H1 (cell line): ENCODE measurements at regions not wholly inside any gene's neighbourhood (a gene's known extent, or its start where the extent isn't known, plus 50 kb on each side); places are given as distances from the start of the nearest gene placed in this dataset.

ENCODE experiments used
- CTCF ChIA-PET: fragments of 300-600 bp; sonication (Branson Sonifier 250); formaldehyde crosslinking; loops from one replicate; lab custom pipeline; 2021; ENCODE audit not compliant: partially characterized antibody; lab: Charles Lee
- POLR2A ChIA-PET: fragments of 300-600 bp; sonication (Branson Sonifier 250); formaldehyde crosslinking; loops from one replicate; lab custom pipeline; 2021; ENCODE audit warnings: inconsistent platforms; ENCODE audit not compliant: partially characterized antibody; lab: Charles Lee
- DNase-seq, 2 experiments: peaks; one replicate each; pipeline versions ENCODE4 v3.0.0 to v3.0.0-alpha.2; 2010 to 2022; ENCODE audit warnings: low spot score in 2 of 2, low read depth in 1 of 2, mixed read lengths in 1 of 2
- FAIRE-seq: peaks from 2 replicates; lab custom pipeline; 2011; peaks lifted over from hg19 to GRCh38; lab: Jason Lieb, UNC
- H2AFZ ChIP-seq: 2 replicates; pipeline ENCODE4 v1.8.1; 2012; ENCODE audit warnings: low read length, inconsistent platforms
- H2AK5ac ChIP-seq: 2 replicates; pipeline ENCODE4 v1.6.1; 2013; ENCODE audit warnings: low read depth, low read length
- H2BK120ac ChIP-seq: replicated peaks from 2 replicates; pipeline ENCODE3; 2013; ENCODE audit warnings: low read depth, low read length, inconsistent platforms
- H2BK12ac ChIP-seq: 2 replicates; pipeline ENCODE4 v1.6.1; 2013; ENCODE audit warnings: low read depth, low read length
- H2BK15ac ChIP-seq: 2 replicates; pipeline ENCODE4 v1.6.1; 2013; ENCODE audit warnings: low read length
- H2BK20ac ChIP-seq: 2 replicates; pipeline ENCODE4 v1.6.1; 2013; ENCODE audit warnings: low read length
- H2BK5ac ChIP-seq: 2 replicates; pipeline ENCODE4 v1.6.1; 2013; ENCODE audit warnings: low read depth, low read length
- H3K14ac ChIP-seq: 2 replicates; pipeline ENCODE4 v1.6.1; 2013; ENCODE audit warnings: inconsistent platforms; ENCODE audit not compliant: insufficient read length
- H3K18ac ChIP-seq: 2 replicates; pipeline ENCODE4 v1.6.1; 2013; ENCODE audit warnings: low read length; ENCODE audit errors: extremely low read depth
- H3K23ac ChIP-seq: 2 replicates; pipeline ENCODE4 v1.6.1; 2013; ENCODE audit warnings: inconsistent platforms; ENCODE audit not compliant: insufficient read length
- H3K23me2 ChIP-seq: 2 replicates; pipeline ENCODE4 v1.6.1; 2013; ENCODE audit warnings: low read depth, low read length
- H3K27ac ChIP-seq: 2 replicates; pipeline ENCODE4 v1.6.1; 2011; ENCODE audit warnings: low read depth, low read length, inconsistent platforms
- H3K27me3 ChIP-seq, 4 experiments: replicated peaks in 1 of 4; 1 replicate in 1 of 4; 2 replicates in 3 of 4; pipeline versions ENCODE4 v1.6.1 to v1.8.1; 2011 to 2013; ENCODE audit warnings: low read length in 3 of 4, mild to moderate bottlenecking in 3 of 4, inconsistent platforms in 2 of 4, mixed read lengths in 2 of 4, moderate library complexity in 1 of 4; ENCODE audit not compliant: control insufficient read depth in 3 of 4, insufficient read depth in 3 of 4; ENCODE audit errors: extremely low read depth in 1 of 4
- H3K36me3 ChIP-seq, 4 experiments: 2 replicates each; pipeline versions ENCODE4 v1.6.1 to v1.8.1; 2011 to 2013; ENCODE audit warnings: mild to moderate bottlenecking in 4 of 4, low read length in 3 of 4, moderate library complexity in 2 of 4, control low read depth in 1 of 4, inconsistent platforms in 1 of 4; ENCODE audit not compliant: insufficient read depth in 4 of 4, control insufficient read depth in 2 of 4
- H3K4ac ChIP-seq: replicated peaks from 2 replicates; pipeline ENCODE3; 2013; ENCODE audit warnings: low read length, low read depth, mixed read lengths, inconsistent platforms; ENCODE audit not compliant: insufficient read length
- H3K4me1 ChIP-seq, 4 experiments: replicated peaks in 1 of 4; 1 replicate in 1 of 4; 2 replicates in 3 of 4; pipeline versions ENCODE4 v1.6.1 to v1.8.1; 2011 to 2013; ENCODE audit warnings: low read length in 3 of 4, inconsistent platforms in 2 of 4, mixed read lengths in 1 of 4; ENCODE audit not compliant: insufficient read depth in 4 of 4, control insufficient read depth in 3 of 4
- H3K4me2 ChIP-seq, 2 experiments: 2 replicates each; pipeline versions ENCODE4 v1.6.1 to v1.8.1; 2011 to 2013; ENCODE audit warnings: low read depth in 2 of 2, low read length in 2 of 2, control low read depth in 1 of 2, inconsistent platforms in 1 of 2, mild to moderate bottlenecking in 1 of 2; ENCODE audit not compliant: insufficient read depth in 1 of 2
- H3K4me3 ChIP-seq, 4 experiments: fragments of 200-600, 300-600 bp in 1 of 4; sonication (generic), shearing (Covaris generic), sonication (Bioruptor Twin) in 1 of 4; 2 replicates each; pipeline versions ENCODE4 v1.5.1 to v1.8.1; 2011 to 2016; ENCODE audit warnings: low read length in 4 of 4, low read depth in 3 of 4, control low read depth in 2 of 4, inconsistent platforms in 2 of 4, mild to moderate bottlenecking in 2 of 4, mixed read lengths in 1 of 4, moderate library complexity in 1 of 4; ENCODE audit not compliant: insufficient read depth in 2 of 4; ENCODE audit errors: extremely low read depth in 1 of 4
- H3K56ac ChIP-seq: replicated peaks from 2 replicates; pipeline ENCODE3; 2013; ENCODE audit warnings: low read depth, mild to moderate bottlenecking, mixed read lengths, low read length, inconsistent platforms; ENCODE audit not compliant: insufficient read length
- H3K79me1 ChIP-seq: 2 replicates; pipeline ENCODE4 v1.6.1; 2013; ENCODE audit warnings: low read depth, low read length, control low read depth
- H3K79me2 ChIP-seq, 2 experiments: 2 replicates each; pipeline versions ENCODE4 v1.6.1 to v1.8.1; 2012 to 2013; ENCODE audit warnings: low read length in 2 of 2, mild to moderate bottlenecking in 2 of 2, inconsistent platforms in 1 of 2; ENCODE audit not compliant: insufficient read depth in 2 of 2, control insufficient read depth in 1 of 2
- H3K9ac ChIP-seq, 4 experiments: replicated peaks in 1 of 4; 1 replicate in 1 of 4; 2 replicates in 3 of 4; pipeline versions ENCODE4 v1.6.1 to v1.8.1; 2011 to 2013; ENCODE audit warnings: low read depth in 3 of 4, low read length in 3 of 4, control low read depth in 2 of 4, mild to moderate bottlenecking in 2 of 4, moderate library complexity in 2 of 4, inconsistent platforms in 1 of 4; ENCODE audit errors: extremely low read depth in 1 of 4
- H3K9me3 ChIP-seq, 2 experiments: 2 replicates each; pipeline versions ENCODE4 v1.6.1 to v1.8.1; 2012 to 2013; ENCODE audit warnings: mild to moderate bottlenecking in 2 of 2, moderate library complexity in 2 of 2, control low read depth in 1 of 2, inconsistent platforms in 1 of 2, low read depth in 1 of 2, low read length in 1 of 2, mixed read lengths in 1 of 2; ENCODE audit not compliant: insufficient read depth in 2 of 2
- H4K20me1 ChIP-seq, 2 experiments: replicated peaks in 1 of 2; 2 replicates each; pipeline versions ENCODE3 to v1.8.1; 2011 to 2013; ENCODE audit warnings: inconsistent platforms in 2 of 2, low read length in 2 of 2, mild to moderate bottlenecking in 1 of 2; ENCODE audit not compliant: insufficient read depth in 2 of 2, control insufficient read depth in 1 of 2
- H4K5ac ChIP-seq: 2 replicates; pipeline ENCODE4 v1.6.1; 2013; ENCODE audit warnings: low read length, low read depth, mixed read lengths, inconsistent platforms; ENCODE audit not compliant: insufficient read length
- H4K8ac ChIP-seq: 2 replicates; pipeline ENCODE4 v1.8.0; 2013; ENCODE audit warnings: mild to moderate bottlenecking, moderate library complexity, low read length, inconsistent platforms; ENCODE audit not compliant: insufficient read depth; ENCODE audit errors: extremely low read depth
- H4K91ac ChIP-seq: replicated peaks from 2 replicates; pipeline ENCODE3; 2013; ENCODE audit warnings: low read length, mixed read lengths, inconsistent platforms; ENCODE audit not compliant: insufficient read length
- ATF2 ChIP-seq: IDR thresholded peaks from 2 replicates; pipeline ENCODE4 v1.6.1; 2012; ENCODE audit warnings: low read length, inconsistent platforms
- CEBPB ChIP-seq: IDR thresholded peaks from 2 replicates; pipeline ENCODE4 v1.6.1; 2012; ENCODE audit warnings: low read depth, low read length
- CTBP2 ChIP-seq: IDR thresholded peaks from 2 replicates; pipeline ENCODE4 v1.7.0; 2011; ENCODE audit warnings: borderline replicate concordance, mild to moderate bottlenecking, moderate library complexity, mixed read lengths, low read length; ENCODE audit not compliant: insufficient read depth, insufficient read length
- EP300 ChIP-seq, 2 experiments: IDR thresholded peaks; 1 replicate in 1 of 2; 2 replicates in 1 of 2; pipeline ENCODE4 v1.6.1; 2011 to 2012; ENCODE audit warnings: low read depth in 2 of 2, low read length in 2 of 2, mild to moderate bottlenecking in 2 of 2, borderline replicate concordance in 1 of 2, inconsistent platforms in 1 of 2, moderate library complexity in 1 of 2
- GABPA ChIP-seq: IDR thresholded peaks from 2 replicates; pipeline ENCODE4 v1.6.1; 2011; ENCODE audit warnings: mild to moderate bottlenecking, low read length, moderate library complexity, borderline replicate concordance; ENCODE audit not compliant: insufficient read depth
- KDM1A ChIP-seq: fragments of 200-600, 300-600 bp; sonication (generic); IDR thresholded peaks from 2 replicates; pipeline ENCODE4 v1.7.1; 2016; ENCODE audit warnings: mild to moderate bottlenecking, low read length, borderline replicate concordance
- TCF12 ChIP-seq: IDR thresholded peaks from 2 replicates; pipeline ENCODE4 v1.6.1; 2011; ENCODE audit warnings: low read depth, mild to moderate bottlenecking, low read length
- WGBS, 2 experiments: shearing (Covaris generic) in 1 of 2; methylation state at CpG; one replicate each; pipeline versions ENCODE4 v1.1.6 to v1.1.7; 2013 to 2015; ENCODE audit warnings: low lambda C conversion rate in 2 of 2, mixed read lengths in 2 of 2, inconsistent platforms in 1 of 2, low coverage in 1 of 2, missing lambda C conversion rate in 1 of 2; ENCODE audit not compliant: insufficient replicate concordance in 2 of 2, insufficient coverage in 1 of 2, insufficient read length in 1 of 2; ENCODE audit errors: extremely low coverage in 1 of 2, missing lambda C conversion rate in 1 of 2; 5-methylcytosine and 5-hydroxymethylcytosine counted together

- Histone ChIP-seq H3K23ac (no peak overlapping the region), H3K4me1 (peaks cover 0 to 3% (median 0%) of the 10 kb centered on the region in 4 experiments; a peak in 2 of 7 replicates), H3K56ac (no peak overlapping the region), H2BK15ac (no peak overlapping the region), H4K8ac (no peak overlapping the region), H3K9me3 (no peaks in the 10 kb centered on the region), H4K91ac (no peak overlapping the region), H3K18ac (no peak overlapping the region), H2AK5ac (no peak overlapping the region), H3K79me1 (no peaks in the 10 kb centered on the region), H3K9ac (no peak overlapping the region), H4K20me1 (no peaks in the 10 kb centered on the region), H2BK12ac (no peak overlapping the region; the same call in 1 of the 2 replicates), H2BK120ac (no peak overlapping the region), H3K4me3 (no peak overlapping the region), H3K27ac (no peak overlapping the region), H3K14ac (no peak overlapping the region), H3K27me3 (no peaks in the 10 kb centered on the region), H3K4me2 (no peak overlapping the region), H3K36me3 (no peaks in the 10 kb centered on the region), H4K5ac (no peak overlapping the region), H3K4ac (no peak overlapping the region), H2BK5ac (no peak overlapping the region), H2AFZ (peak overlapping the region; percentile 20; the same call in 1 of the 2 replicates), H3K23me2 (no peaks in the 10 kb centered on the region; the same call in 1 of the 2 replicates), H2BK20ac (no peak overlapping the region), H3K79me2 (no peaks in the 10 kb centered on the region)
- no peak for FAIRE-seq
- no peak for TF ChIP-seq ATF2
- TF ChIP-seq KDM1A, result no peak
- no peak for TF ChIP-seq EP300 (IDR thresholded peaks at IDR 0.05; ENCODE audit: borderline replicate concordance in 1 of 2, low read depth in 2 of 2, low read length in 2 of 2)
- no peak for TF ChIP-seq GABPA
- no peak for TF ChIP-seq TCF12
- TF ChIP-seq CEBPB, result no peak
- no peak for TF ChIP-seq CTBP2
- CTCF ChIA-PET, result interaction anchor here (0.8 to 4.1 kb wide), 10 partner anchors 8 to 187 kb away, joined by 3 to 32 read pairs (median 5); no protein-coding TSS in a partner anchor
- POLR2A ChIA-PET, result no interaction called here
- no peak for DNase-seq
- 89% methylated on average over 2 of the region's 2 CpGs; no CpG with 5 or more reads in 1 of the 2 experiments for WGBS, 2 experiments
Measured at GRCh38 chr7:142331941-142332340, 74.1 kb upstream of the PRSS58 start.
